Keratinocyte (primary cell): ENCODE measurements at regions not wholly inside any gene's neighbourhood (a gene's known extent, or its start where the extent isn't known, plus 50 kb on each side); places are given as distances from the start of the nearest gene placed in this dataset.

Experiments
- DNase-seq: peaks from one replicate; pipeline ENCODE4 v3.0.0-alpha.2; 2011; ENCODE audit warnings: low read depth, missing footprints, low spot score
- FAIRE-seq: peaks from 2 replicates; lab custom pipeline; 2011; peaks lifted over from hg19 to GRCh38; lab: Jason Lieb, UNC
- H2AFZ ChIP-seq: 2 replicates; pipeline ENCODE4 v1.6.0; 2012; ENCODE audit warnings: low read length, control low read depth, inconsistent platforms; ENCODE audit not compliant: control insufficient read depth
- H3K27ac ChIP-seq: 2 replicates; pipeline ENCODE4 v1.5.1; 2011; ENCODE audit warnings: low read length; ENCODE audit not compliant: control insufficient read depth, insufficient read depth
- H3K27me3 ChIP-seq: 3 replicates; pipeline ENCODE4 v1.6.0; 2011; ENCODE audit warnings: low read length; ENCODE audit not compliant: control insufficient read depth, insufficient read depth; ENCODE audit errors: extremely low read depth
- H3K36me3 ChIP-seq, 2 experiments: 2 replicates in 1 of 2; 3 replicates in 1 of 2; pipeline ENCODE4 v1.5.1; 2011; ENCODE audit warnings: low read length in 2 of 2, mild to moderate bottlenecking in 1 of 2; ENCODE audit not compliant: control insufficient read depth in 2 of 2, insufficient read depth in 2 of 2; ENCODE audit errors: extremely low read depth in 1 of 2
- H3K4me1 ChIP-seq: 3 replicates; pipeline ENCODE4 v1.5.1; 2011; ENCODE audit warnings: low read length; ENCODE audit not compliant: control insufficient read depth, insufficient read depth; ENCODE audit errors: extremely low read depth
- H3K4me2 ChIP-seq: 3 replicates; pipeline ENCODE4 v1.6.0; 2011; ENCODE audit warnings: low read depth, low read length; ENCODE audit not compliant: control insufficient read depth, insufficient read depth; ENCODE audit errors: extremely low read depth
- H3K4me3 ChIP-seq, 3 experiments: fragments of 200-600 bp in 1 of 3; sonication (generic) in 1 of 3; 2 replicates in 2 of 3; 3 replicates in 1 of 3; pipeline ENCODE4 v1.5.1; 2011 to 2016; ENCODE audit warnings: low read length in 3 of 3, mild to moderate bottlenecking in 3 of 3, control low read depth in 2 of 3, inconsistent platforms in 1 of 3, low read depth in 1 of 3, mixed read lengths in 1 of 3, mixed run types in 1 of 3, moderate library complexity in 1 of 3; ENCODE audit not compliant: control insufficient read depth in 2 of 3, insufficient read depth in 2 of 3; ENCODE audit errors: extremely low read depth in 1 of 3
- H3K79me2 ChIP-seq: 2 replicates; pipeline ENCODE4 v1.6.0; 2012; ENCODE audit warnings: low read length; ENCODE audit not compliant: control insufficient read depth, insufficient read depth
- H3K9ac ChIP-seq: 3 replicates; pipeline ENCODE4 v1.6.0; 2011; ENCODE audit warnings: low read length; ENCODE audit not compliant: control insufficient read depth, insufficient read depth; ENCODE audit errors: extremely low read depth
- H3K9me1 ChIP-seq: 3 replicates; pipeline ENCODE4 v1.6.0; 2011; ENCODE audit warnings: low read length; ENCODE audit not compliant: control insufficient read depth, insufficient read depth; ENCODE audit errors: extremely low read depth
- H3K9me3 ChIP-seq: 2 replicates; pipeline ENCODE4 v1.5.1; 2012; ENCODE audit warnings: low read depth, low read length; ENCODE audit not compliant: control insufficient read depth
- H4K20me1 ChIP-seq: 3 replicates; pipeline ENCODE4 v1.6.0; 2011; ENCODE audit warnings: low read length; ENCODE audit not compliant: control insufficient read depth, insufficient read depth; ENCODE audit errors: extremely low read depth
- CTCF ChIP-seq, 3 experiments: IDR thresholded peaks in 1 of 3; conservative IDR thresholded peaks in 1 of 3; optimal IDR thresholded peaks in 1 of 3; 2 replicates in 2 of 3; 3 replicates in 1 of 3; pipeline versions ENCODE3 to v1.5.1; 2011; ENCODE audit warnings: low read length in 3 of 3, mild to moderate bottlenecking in 3 of 3, moderate library complexity in 2 of 3, control low read depth in 1 of 3, inconsistent platforms in 1 of 3; ENCODE audit not compliant: insufficient read depth in 2 of 3; ENCODE audit errors: extremely low read depth in 1 of 3
- EZH2 ChIP-seq: IDR thresholded peaks from one replicate; pipeline ENCODE4 v1.6.1; 2012; ENCODE audit warnings: inconsistent platforms, mild to moderate bottlenecking, low read length, moderate library complexity
- dilution Hi-C: fragments of 300-500 bp; cut with MboI; formaldehyde crosslinking; loops from one replicate; pipeline ENCODE4 v1.7.0; 2020; ENCODE audit warnings: low sequenced_read_pairs; ENCODE audit not compliant: extremely low pct_ligation_motif_present

- H3K9ac ChIP-seq = no peak overlapping the region
- H2AFZ ChIP-seq = no peak overlapping the region
- no peak for TF ChIP-seq CTCF (optimal IDR thresholded peaks at IDR 0.05 in 1 of 3, IDR thresholded peaks at IDR 0.05 in 1 of 3, conservative IDR thresholded peaks at IDR 0.05 in 1 of 3; ENCODE audit: extremely low read depth in 1 of 3, insufficient read depth in 2 of 3, low read length in 3 of 3)
- TF ChIP-seq EZH2 = no peak
- no peaks in the 10 kb centered on the region for H3K4me1 ChIP-seq
- no peaks in the 10 kb centered on the region for H3K36me3 ChIP-seq
- FAIRE-seq (no peak), DNase-seq (no peak)
- no peak overlapping the region for H3K4me3 ChIP-seq
- dilution Hi-C loops = no loop called here
- H4K20me1 ChIP-seq = no peaks in the 10 kb centered on the region
- H3K9me1 ChIP-seq = no peaks in the 10 kb centered on the region
- H3K79me2 ChIP-seq = no peaks in the 10 kb centered on the region
- no peaks in the 10 kb centered on the region for H3K27me3 ChIP-seq
- H3K9me3 ChIP-seq = no peaks in the 10 kb centered on the region
- H3K4me2 ChIP-seq = no peak overlapping the region
- no peak overlapping the region for H3K27ac ChIP-seq
Observed at GRCh38 chr12:91604897-91605296, 422.3 kb upstream of the DCN start.

DNA sequence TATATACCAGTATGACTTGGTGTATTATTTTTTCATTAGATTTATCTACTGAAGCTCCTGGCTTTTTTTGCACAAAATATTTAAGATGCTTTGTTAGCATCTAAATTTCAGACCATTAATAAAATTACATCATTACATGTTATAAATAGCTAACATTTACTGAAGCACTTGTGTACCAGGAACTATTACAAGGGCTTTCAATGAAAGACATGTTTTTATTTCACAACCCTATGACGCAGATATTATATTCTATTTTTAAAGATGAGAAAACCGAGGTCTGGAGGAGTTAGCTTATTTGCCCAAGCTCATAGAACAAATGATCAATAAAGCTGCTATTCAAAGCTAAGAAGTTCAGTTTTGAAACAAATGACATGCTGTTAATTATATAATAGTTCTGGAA lies 420.4 kb upstream of the DCN start:
- no peaks in the 10 kb centered on the region for H3K27me3 ChIP-seq
- no peaks in the 10 kb centered on the region for H3K79me2 ChIP-seq
- no peaks in the 10 kb centered on the region for H3K9me1 ChIP-seq
- dilution Hi-C loops = no loop called here
- no peaks in the 10 kb centered on the region for H3K36me3 ChIP-seq
- no peaks in the 10 kb centered on the region for H4K20me1 ChIP-seq
- no peak overlapping the region for H3K4me2 ChIP-seq
- no peak overlapping the region for H2AFZ ChIP-seq
- no peak overlapping the region for H3K9ac ChIP-seq
- DNase-seq (no peak), FAIRE-seq (no peak)
- H3K27ac ChIP-seq = no peak overlapping the region
- TF ChIP-seq CTCF (optimal IDR thresholded peaks at IDR 0.05 in 1 of 3, IDR thresholded peaks at IDR 0.05 in 1 of 3, conservative IDR thresholded peaks at IDR 0.05 in 1 of 3; ENCODE audit: extremely low read depth in 1 of 3, insufficient read depth in 2 of 3, low read length in 3 of 3) (no peak), EZH2 (no peak)
- H3K4me1 ChIP-seq = no peaks in the 10 kb centered on the region
- no peaks in the 10 kb centered on the region for H3K9me3 ChIP-seq
- no peak overlapping the region for H3K4me3 ChIP-seq
